ENCODE measurements at regions not wholly inside any gene's neighbourhood (a gene's known extent, or its start where the extent isn't known, plus 50 kb on each side); places are given as distances from the start of the nearest gene placed in this dataset.

GRCh38 chr7:45401155-45401554 is 173.0 kb upstream of the ADCY1 start:
- Mint-ChIP-seq H3K4me3 (ENCODE audit: unreplicated experiment) (no peak overlapping the region), H3K9me3 (ENCODE audit: unreplicated experiment) (peaks cover 36% of the 10 kb centered on the region), H3K27me3 (ENCODE audit: insufficient read depth, unreplicated experiment) (peaks cover 2% of the 10 kb centered on the region), H3K36me3 (ENCODE audit: insufficient read depth, unreplicated experiment) (no peaks in the 10 kb centered on the region), H3K27ac (ENCODE audit: unreplicated experiment) (no peak overlapping the region), H3K4me1 (ENCODE audit: low read depth, unreplicated experiment) (no peaks in the 10 kb centered on the region)
- intact Hi-C loops (cut with micrococcal nuclease; ENCODE audit: unreplicated experiment): no loop called here
- TF ChIP-seq CTCF (IDR thresholded peaks at IDR 0.05; ENCODE audit: insufficient read depth in 1 of 2, low read depth in 1 of 2, low read length in 1 of 2, severe bottlenecking in 1 of 2, unreplicated experiment in 1 of 2): no peak
- BruUV-seq (replicated peaks): no TSS peak
- no peak overlapping the region for H3K4me3 ChIP-seq (ENCODE audit: low read depth, low read length)
- no peaks in the 10 kb centered on the region for H3K4me1 ChIP-seq
- POLR2A ChIA-PET: no interaction called here
- H3K9me3 ChIP-seq: peaks cover 4% of the 10 kb centered on the region; the same call in 1 of the 2 replicates
- CTCF ChIA-PET: no interaction called here
- H3K36me3 ChIP-seq (ENCODE audit: control insufficient read depth, insufficient read depth, low read length): no peaks in the 10 kb centered on the region
- DNase-seq: no peak
- no peaks in the 10 kb centered on the region for H3K27me3 ChIP-seq (replicated peaks; ENCODE audit: control insufficient read depth, insufficient read depth, low read length)

- BruUV-seq (replicated peaks): no TSS peak
- H3K4me3 ChIP-seq (ENCODE audit: low read depth, low read length): no peak overlapping the region
- no peaks in the 10 kb centered on the region for H3K36me3 ChIP-seq (ENCODE audit: control insufficient read depth, insufficient read depth, low read length)
- POLR2A ChIA-PET: no interaction called here
- Mint-ChIP-seq H3K36me3 (ENCODE audit: insufficient read depth, unreplicated experiment) (no peaks in the 10 kb centered on the region), H3K27me3 (ENCODE audit: insufficient read depth, unreplicated experiment) (peaks cover 2% of the 10 kb centered on the region), H3K4me3 (ENCODE audit: unreplicated experiment) (no peak overlapping the region), H3K9me3 (ENCODE audit: unreplicated experiment) (peaks cover 29% of the 10 kb centered on the region), H3K4me1 (ENCODE audit: low read depth, unreplicated experiment) (no peaks in the 10 kb centered on the region), H3K27ac (ENCODE audit: unreplicated experiment) (no peak overlapping the region)
- CTCF ChIA-PET: no interaction called here
- H3K27me3 ChIP-seq (replicated peaks; ENCODE audit: control insufficient read depth, insufficient read depth, low read length): no peaks in the 10 kb centered on the region
- H3K4me1 ChIP-seq: no peaks in the 10 kb centered on the region
- intact Hi-C loops (cut with micrococcal nuclease; ENCODE audit: unreplicated experiment): no loop called here
- TF ChIP-seq CTCF (IDR thresholded peaks at IDR 0.05; ENCODE audit: insufficient read depth in 1 of 2, low read depth in 1 of 2, low read length in 1 of 2, severe bottlenecking in 1 of 2, unreplicated experiment in 1 of 2): no peak
- no peak for DNase-seq
- peaks cover 4% of the 10 kb centered on the region; the same call in 1 of the 2 replicates for H3K9me3 ChIP-seq
These were observed 172.3 kb upstream of the ADCY1 start for GRCh38 chr7:45401851-45402250.

GRCh38 chr7:45402480-45403218 is 171.5 kb upstream of the ADCY1 start:
- intact Hi-C loops (cut with micrococcal nuclease; ENCODE audit: unreplicated experiment): no loop called here

More at GRCh38 chr7:45402480-45403218, 171.5 kb upstream of the ADCY1 start:
- no TSS peak for BruUV-seq (replicated peaks)
- H3K9me3 Mint-ChIP-seq (ENCODE audit: unreplicated experiment): peaks cover 21% of the 10 kb centered on the region
- no peak overlapping the region for H3K4me3 Mint-ChIP-seq (ENCODE audit: unreplicated experiment)
- no peak for TF ChIP-seq CTCF (IDR thresholded peaks at IDR 0.05; ENCODE audit: insufficient read depth in 1 of 2, low read depth in 1 of 2, low read length in 1 of 2, severe bottlenecking in 1 of 2, unreplicated experiment in 1 of 2)
- Histone ChIP-seq H3K9me3 (peaks cover 4% of the 10 kb centered on the region; the same call in 1 of the 2 replicates), H3K4me1 (no peaks in the 10 kb centered on the region), H3K36me3 (ENCODE audit: control insufficient read depth, insufficient read depth, low read length) (no peaks in the 10 kb centered on the region), H3K4me3 (ENCODE audit: low read depth, low read length) (no peak overlapping the region), H3K27me3 (replicated peaks; ENCODE audit: control insufficient read depth, insufficient read depth, low read length) (no peaks in the 10 kb centered on the region)
- H3K4me1 Mint-ChIP-seq (ENCODE audit: low read depth, unreplicated experiment): no peaks in the 10 kb centered on the region
- no peak overlapping the region for H3K27ac Mint-ChIP-seq (ENCODE audit: unreplicated experiment)
- CTCF ChIA-PET: no interaction called here
- peaks cover 2% of the 10 kb centered on the region for H3K27me3 Mint-ChIP-seq (ENCODE audit: insufficient read depth, unreplicated experiment)
- POLR2A ChIA-PET: no interaction called here
- no peak for DNase-seq
- H3K36me3 Mint-ChIP-seq (ENCODE audit: insufficient read depth, unreplicated experiment): no peaks in the 10 kb centered on the region

Data from Caco-2 (cell line).